Endothelial cell of umbilical vein (primary cell): ENCODE measurements at regions not wholly inside any gene's neighbourhood (a gene's known extent, or its start where the extent isn't known, plus 50 kb on each side); places are given as distances from the start of the nearest gene placed in this dataset.

ENCODE experiments used
- BruUV-seq: library from RNA; stranded (reverse); fragments of 400-500 nt; replicated peaks from 2 replicates; lab custom pipeline; 2021; lab: Mats Ljungman, UMichigan
- CTCF ChIA-PET: fragments of 300-600, 350-600 bp; sonication (Branson Sonifier 250); formaldehyde crosslinking; loops from one replicate; lab custom pipeline; 2021; ENCODE audit warnings: antibody characterized with exemption, inconsistent platforms; lab: Charles Lee
- POLR2A ChIA-PET: fragments of 300-600, 350-600 bp; sonication (Branson Sonifier 250); formaldehyde crosslinking; loops from one replicate; lab custom pipeline; 2021; ENCODE audit warnings: antibody characterized with exemption, inconsistent platforms; lab: Charles Lee
- DNase-seq: peaks from one replicate; pipeline ENCODE4 v3.0.0-alpha.2; 2011; ENCODE audit warnings: low read depth, low spot score
- FAIRE-seq: peaks from 2 replicates; lab custom pipeline; 2011; peaks lifted over from hg19 to GRCh38; lab: Jason Lieb, UNC
- H2AFZ ChIP-seq: 2 replicates; pipeline ENCODE4 v1.6.0; 2012; ENCODE audit warnings: low read depth, low read length, control low read depth, inconsistent platforms
- H3K27ac ChIP-seq: 2 replicates; pipeline ENCODE4 v1.5.1; 2011; ENCODE audit warnings: low read depth, mild to moderate bottlenecking, control low read depth, low read length, moderate library complexity; ENCODE audit not compliant: insufficient read depth
- H3K27me3 ChIP-seq, 2 experiments: 2 replicates each; pipeline versions ENCODE4 v1.6.0 to v1.6.1; 2011; ENCODE audit warnings: low read length in 2 of 2, mixed read lengths in 1 of 2; ENCODE audit not compliant: control insufficient read depth in 2 of 2, insufficient read depth in 2 of 2
- H3K36me3 ChIP-seq, 2 experiments: 2 replicates in 1 of 2; 3 replicates in 1 of 2; pipeline ENCODE4 v1.5.1; 2011; ENCODE audit warnings: low read length in 2 of 2, mild to moderate bottlenecking in 1 of 2, moderate library complexity in 1 of 2; ENCODE audit not compliant: control insufficient read depth in 2 of 2, insufficient read depth in 2 of 2; ENCODE audit errors: extremely low read depth in 1 of 2
- H3K4me1 ChIP-seq: 3 replicates; pipeline ENCODE4 v1.5.1; 2011; ENCODE audit warnings: mild to moderate bottlenecking, low read length; ENCODE audit not compliant: control insufficient read depth, insufficient read depth; ENCODE audit errors: extremely low read depth
- H3K4me2 ChIP-seq: 2 replicates; pipeline ENCODE4 v1.6.1; 2011; ENCODE audit warnings: low read length, control low read depth, mixed read lengths; ENCODE audit not compliant: insufficient read depth
- H3K4me3 ChIP-seq, 3 experiments: fragments of 200-600 bp in 1 of 3; sonication (generic), shearing (Covaris generic) in 1 of 3; replicated peaks in 1 of 3; 2 replicates each; pipeline ENCODE4 v1.5.1; 2011 to 2016; ENCODE audit warnings: control low read depth in 3 of 3, low read length in 3 of 3, mild to moderate bottlenecking in 2 of 3, inconsistent platforms in 1 of 3, low read depth in 1 of 3, moderate library complexity in 1 of 3; ENCODE audit not compliant: insufficient read depth in 1 of 3
- H3K79me2 ChIP-seq: 2 replicates; pipeline ENCODE4 v1.6.0; 2012; ENCODE audit warnings: low read length, inconsistent platforms; ENCODE audit not compliant: control insufficient read depth, insufficient read depth
- H3K9ac ChIP-seq: replicated peaks from 2 replicates; pipeline ENCODE3; 2011; ENCODE audit warnings: low read length, control low read depth; ENCODE audit not compliant: insufficient read depth; ENCODE audit errors: extremely low read depth
- H3K9me1 ChIP-seq: replicated peaks from 3 replicates; pipeline ENCODE4 v1.6.0; 2011; ENCODE audit warnings: mild to moderate bottlenecking, low read length; ENCODE audit not compliant: control insufficient read depth, insufficient read depth; ENCODE audit errors: extremely low read depth
- H3K9me3 ChIP-seq: replicated peaks from 2 replicates; pipeline ENCODE4 v1.5.1; 2012; ENCODE audit warnings: low read length, inconsistent platforms; ENCODE audit not compliant: control insufficient read depth, insufficient read depth
- H4K20me1 ChIP-seq: replicated peaks from 2 replicates; pipeline ENCODE3; 2011; ENCODE audit warnings: mild to moderate bottlenecking, low read length; ENCODE audit not compliant: control insufficient read depth, insufficient read depth; ENCODE audit errors: extremely low read depth
- CTCF ChIP-seq, 2 donors: IDR thresholded peaks; 1 replicate in 1 of 2; 2 replicates in 1 of 2; pipeline ENCODE4 v1.5.1; 2011; ENCODE audit warnings: low read length in 2 of 2, mild to moderate bottlenecking in 2 of 2, moderate library complexity in 2 of 2, control low read depth in 1 of 2, inconsistent platforms in 1 of 2, low read depth in 1 of 2; ENCODE audit not compliant: insufficient read depth in 1 of 2; ENCODE audit errors: extremely low read depth in 1 of 2
- EZH2 ChIP-seq: IDR thresholded peaks from 2 replicates; pipeline ENCODE4 v1.6.1; 2012; ENCODE audit warnings: borderline replicate concordance, low read depth, mild to moderate bottlenecking, moderate library complexity, low read length, inconsistent platforms; ENCODE audit not compliant: severe bottlenecking
- FOS ChIP-seq: IDR thresholded peaks from 2 replicates; pipeline ENCODE4 v1.6.1; 2011; ENCODE audit warnings: mild to moderate bottlenecking, low read length, moderate library complexity, borderline replicate concordance; ENCODE audit not compliant: insufficient read depth
- GATA2 ChIP-seq: IDR thresholded peaks from 2 replicates; pipeline ENCODE4 v1.7.0; 2011; ENCODE audit warnings: low read depth, mild to moderate bottlenecking, moderate library complexity, mixed read lengths, low read length; ENCODE audit not compliant: insufficient read length, insufficient read depth
- JUN ChIP-seq: IDR thresholded peaks from 2 replicates; pipeline ENCODE4 v1.6.1; 2011; ENCODE audit warnings: borderline replicate concordance, low read depth; ENCODE audit not compliant: insufficient read length, insufficient read depth
- MYC ChIP-seq: IDR thresholded peaks from one replicate; pipeline ENCODE4 v1.6.1; 2011; ENCODE audit warnings: mild to moderate bottlenecking, low read depth, low read length
- POLR2A ChIP-seq: IDR thresholded peaks from 2 replicates; pipeline ENCODE4 v1.6.1; 2012; ENCODE audit warnings: low read depth, mild to moderate bottlenecking, control low read depth, low read length
- POLR2AphosphoS5 ChIP-seq: IDR thresholded peaks from 2 replicates; pipeline ENCODE4 v1.6.1; 2012; ENCODE audit warnings: low read depth, mild to moderate bottlenecking, control low read depth, low read length, moderate library complexity; ENCODE audit not compliant: insufficient read depth
- dilution Hi-C: fragments of 300-500 bp; cut with MboI; formaldehyde crosslinking; loops from one replicate; pipeline ENCODE4 v1.15.0; 2019; ENCODE audit warnings: low sequenced_read_pairs; ENCODE audit not compliant: extremely low pct_ligation_motif_present
- intact Hi-C: fragments of 100-400 bp; cut with micrococcal nuclease; formaldehyde crosslinking; loops from one replicate; pipeline ENCODE4 v1.10.0; 2022
- TF ChIP-seq, protein P1 (sequence below): IDR thresholded peaks from 2 replicates; pipeline ENCODE4 v1.6.1; 2011; ENCODE audit not compliant: insufficient read depth, insufficient read length

GRCh38 chr2:2889646-2890045 lies 488.0 kb downstream of the EIPR1 start:
- H3K27me3 ChIP-seq, result no peaks in the 10 kb centered on the region
- DNase-seq, result no peak
- H3K4me3 ChIP-seq, result no peak overlapping the region
- H3K27ac ChIP-seq, result no peak overlapping the region
- dilution Hi-C loops (no loop called here), intact Hi-C loops (no loop called here)
- no peak overlapping the region for H3K9ac ChIP-seq
- H2AFZ ChIP-seq, result no peak overlapping the region
- FAIRE-seq, result no peak
- H3K36me3 ChIP-seq, result no peaks in the 10 kb centered on the region
- ChIA-PET CTCF (no interaction called here), POLR2A (no interaction called here)
- no peak overlapping the region for H3K4me2 ChIP-seq
- H3K9me3 ChIP-seq, result peaks cover 9% of the 10 kb centered on the region
- H4K20me1 ChIP-seq, result no peaks in the 10 kb centered on the region
- TF ChIP-seq MYC (no peak), POLR2AphosphoS5 (no peak), GATA2 (no peak), CTCF (IDR thresholded peaks at IDR 0.05; ENCODE audit: extremely low read depth in 1 of 2, insufficient read depth in 1 of 2, low read depth in 1 of 2, low read length in 2 of 2) (no peak), JUN (no peak), EZH2 (no peak), POLR2A (no peak), FOS (no peak)
- TF ChIP-seq, protein P1, sequence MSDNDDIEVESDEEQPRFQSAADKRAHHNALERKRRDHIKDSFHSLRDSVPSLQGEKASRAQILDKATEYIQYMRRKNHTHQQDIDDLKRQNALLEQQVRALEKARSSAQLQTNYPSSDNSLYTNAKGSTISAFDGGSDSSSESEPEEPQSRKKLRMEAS, result no peak
- no peaks in the 10 kb centered on the region for H3K79me2 ChIP-seq
- no peaks in the 10 kb centered on the region for H3K4me1 ChIP-seq
- BruUV-seq, result no TSS peak
- H3K9me1 ChIP-seq, result no peaks in the 10 kb centered on the region
